HG03196 (cell line): ENCODE measurements at regions not wholly inside any gene's neighbourhood (a gene's known extent, or its start where the extent isn't known, plus 50 kb on each side); places are given as distances from the start of the nearest gene placed in this dataset.

Experiments
- ATAC-seq: cut with Tn5 transposase; IDR thresholded peaks from one replicate; pipeline ENCODE4 v1.9.1; 2021; ENCODE audit not compliant: unreplicated experiment

- ATAC-seq, result no peak
Measured at GRCh38 chr3:159210336-159210735, 408.5 kb downstream of the MFSD1 start.

GRCh38 chr3:159216311-159216710 is 414.5 kb downstream of the MFSD1 start:
- ATAC-seq, result no peak

- ATAC-seq, result no peak
Measured at GRCh38 chr3:159219231-159219630, 417.4 kb downstream of the MFSD1 start.

GRCh38 chr3:159221335-159221734 is 419.5 kb downstream of the MFSD1 start:
- no peak for ATAC-seq

GRCh38 chr3:159229116-159229680 is 427.3 kb downstream of the MFSD1 start:
- no peak for ATAC-seq

- ATAC-seq, result no peak
Measured at GRCh38 chr3:159232966-159233365, 431.1 kb downstream of the MFSD1 start.

- ATAC-seq, result no peak
Measured at GRCh38 chr3:159233734-159234133, 431.9 kb downstream of the MFSD1 start.

GRCh38 chr3:159234306-159234705 is 432.5 kb downstream of the MFSD1 start:
- no peak for ATAC-seq

GRCh38 chr3:159236321-159236720 is 434.5 kb downstream of the MFSD1 start:
- ATAC-seq, result no peak

GRCh38 chr3:159237226-159237625 is 435.4 kb downstream of the MFSD1 start:
- ATAC-seq, result no peak

GRCh38 chr3:159238646-159239045 is 436.8 kb downstream of the MFSD1 start:
- no peak for ATAC-seq

GRCh38 chr3:159239059-159239458 is 437.2 kb downstream of the MFSD1 start:
- ATAC-seq, result no peak

GRCh38 chr3:159244933-159245332 is 443.1 kb downstream of the MFSD1 start:
- ATAC-seq, result no peak

GRCh38 chr3:159245871-159246270 is 444.0 kb downstream of the MFSD1 start:
- no peak for ATAC-seq

- ATAC-seq, result no peak
Measured at GRCh38 chr3:159246385-159246784, 444.5 kb downstream of the MFSD1 start.

- ATAC-seq, result no peak
Measured at GRCh38 chr3:159249472-159250174, 447.8 kb downstream of the MFSD1 start.

- no peak for ATAC-seq
Measured at GRCh38 chr3:159250961-159251360, 449.1 kb downstream of the MFSD1 start.

- no peak for ATAC-seq
Measured at GRCh38 chr3:159252274-159252673, 450.4 kb downstream of the MFSD1 start.

- ATAC-seq, result no peak
Measured at GRCh38 chr3:159252772-159253384, 451.0 kb downstream of the MFSD1 start.

GRCh38 chr3:159253860-159254259 is 452.0 kb downstream of the MFSD1 start:
- ATAC-seq, result no peak

- ATAC-seq, result no peak
Measured at GRCh38 chr3:159257954-159258353, 456.1 kb downstream of the MFSD1 start.

GRCh38 chr3:159258934-159259333 is 457.1 kb downstream of the MFSD1 start:
- ATAC-seq, result no peak
